B cell (primary cell): ENCODE measurements at regions not wholly inside any gene's neighbourhood (a gene's known extent, or its start where the extent isn't known, plus 50 kb on each side); places are given as distances from the start of the nearest gene placed in this dataset.

Experiments
- ATAC-seq: fragments of 200-7000 bp; cut with Tn5 transposase; one replicate; pipeline ENCODE4 v1.10.0; 2021; ENCODE audit warnings: low read depth, mild to moderate bottlenecking, moderate number of reproducible peaks, moderate library complexity
- CTCF ChIA-PET: fragments of 350-600 bp; sonication (Branson Sonifier 250); formaldehyde crosslinking; loops from one replicate; lab custom pipeline; 2021; ENCODE audit warnings: antibody characterized with exemption, inconsistent platforms; lab: Charles Lee
- POLR2A ChIA-PET: fragments of 350-600 bp; sonication (Branson Sonifier 250); formaldehyde crosslinking; loops from one replicate; lab custom pipeline; 2021; ENCODE audit warnings: antibody characterized with exemption; lab: Charles Lee
- DNase-seq: peaks from one replicate; pipeline ENCODE4 v3.0.0; 2013
- H2AFZ ChIP-seq: 2 replicates; pipeline ENCODE4 v1.6.1; 2012; ENCODE audit warnings: mild to moderate bottlenecking, low read depth, low read length; ENCODE audit not compliant: insufficient read depth, poor library complexity, severe bottlenecking
- H3K27ac ChIP-seq, 2 donors: 1 replicate in 1 of 2; 2 replicates in 1 of 2; pipeline ENCODE4 v1.5.1; 2012 to 2013; ENCODE audit warnings: low read length in 2 of 2, mild to moderate bottlenecking in 2 of 2, moderate library complexity in 1 of 2
- H3K27me3 ChIP-seq, 4 experiments: fragments of 200-600 bp in 1 of 4; sonication (generic) in 1 of 4; replicated peaks in 1 of 4; 1 replicate in 2 of 4; 2 replicates in 2 of 4; pipeline versions ENCODE4 v1.6.1 to v1.7.0; 2013 to 2016; ENCODE audit warnings: low read length in 3 of 4, mild to moderate bottlenecking in 2 of 4, mixed read lengths in 1 of 4, moderate library complexity in 1 of 4; ENCODE audit not compliant: insufficient read depth in 4 of 4, control insufficient read depth in 3 of 4; ENCODE audit errors: control extremely low read depth in 1 of 4
- H3K36me3 ChIP-seq, 2 experiments: replicated peaks in 1 of 2; 1 replicate in 1 of 2; 2 replicates in 1 of 2; pipeline versions ENCODE4 v1.6.1 to v1.7.1; 2013; ENCODE audit warnings: low read length in 1 of 2; ENCODE audit not compliant: insufficient read depth in 2 of 2, control insufficient read depth in 1 of 2; ENCODE audit errors: control extremely low read depth in 1 of 2, extremely low read depth in 1 of 2
- H3K4me1 ChIP-seq, 2 donors: fragments of 200-600 bp in 1 of 2; sonication (generic) in 1 of 2; 1 replicate in 1 of 2; 2 replicates in 1 of 2; pipeline versions ENCODE4 v1.5.1 to v1.6.1; 2013 to 2017; ENCODE audit warnings: low read length in 2 of 2; ENCODE audit not compliant: control insufficient read depth in 2 of 2, insufficient read depth in 2 of 2
- H3K4me2 ChIP-seq: replicated peaks from 2 replicates; pipeline ENCODE3; 2012; ENCODE audit warnings: mild to moderate bottlenecking, low read depth, low read length; ENCODE audit not compliant: poor library complexity, severe bottlenecking
- H3K4me3 ChIP-seq, 5 experiments: fragments of 200-600 bp in 1 of 5; sonication (generic) in 1 of 5; 1 replicate in 3 of 5; 2 replicates in 2 of 5; pipeline versions ENCODE4 v1.5.1 to v1.7.0; 2011 to 2016; ENCODE audit warnings: low read length in 4 of 5, mild to moderate bottlenecking in 4 of 5, low read depth in 2 of 5, control low read depth in 1 of 5, moderate library complexity in 1 of 5; ENCODE audit not compliant: insufficient read depth in 1 of 5; ENCODE audit errors: control extremely low read depth in 1 of 5, extremely low read depth in 1 of 5
- H3K79me2 ChIP-seq: fragments of 200-600 bp; sonication (generic); one replicate; pipeline ENCODE4 v1.6.0; 2016; ENCODE audit warnings: low read length; ENCODE audit not compliant: control insufficient read depth, insufficient read depth
- H3K9ac ChIP-seq: fragments of 200-600 bp; sonication (generic); 2 replicates; pipeline ENCODE4 v1.6.1; 2017; ENCODE audit warnings: mild to moderate bottlenecking, low read length, moderate library complexity
- H3K9me3 ChIP-seq, 3 donors: one replicate each; pipeline versions ENCODE4 v1.6.1 to v1.7.1; 2013; ENCODE audit warnings: low read length in 2 of 3; ENCODE audit not compliant: control insufficient read depth in 2 of 3, insufficient read depth in 1 of 3; ENCODE audit errors: control extremely low read depth in 1 of 3
- H4K20me1 ChIP-seq: 2 replicates; pipeline ENCODE4 v1.6.0; 2012; ENCODE audit warnings: mild to moderate bottlenecking, low read length; ENCODE audit not compliant: insufficient read depth, control insufficient read depth, poor library complexity, severe bottlenecking
- H3K27ac Mint-ChIP-seq: one replicate; pipeline ENCODE4 v1.8.0; 2021; ENCODE audit warnings: mixed read lengths
- H3K27me3 Mint-ChIP-seq: one replicate; pipeline ENCODE4 v1.8.0; 2021; ENCODE audit warnings: mixed read lengths
- H3K4me1 Mint-ChIP-seq: one replicate; pipeline ENCODE4 v1.8.0; 2021; ENCODE audit warnings: mixed read lengths
- H3K4me3 Mint-ChIP-seq: one replicate; pipeline ENCODE4 v1.8.0; 2021; ENCODE audit warnings: mixed read lengths
- H3K9me3 Mint-ChIP-seq: one replicate; pipeline ENCODE4 v1.8.0; 2022; ENCODE audit warnings: mixed read lengths; ENCODE audit not compliant: insufficient read depth
- CTCF ChIP-seq: fragments of 200-600 bp; IDR thresholded peaks from one replicate; pipeline ENCODE4 v1.8.0; 2022; ENCODE audit warnings: antibody characterized with exemption, mild to moderate bottlenecking
- EZH2 ChIP-seq: IDR thresholded peaks from 2 replicates; pipeline ENCODE4 v1.6.1; 2012; ENCODE audit warnings: borderline replicate concordance, low read depth, mild to moderate bottlenecking, moderate library complexity, low read length; ENCODE audit not compliant: insufficient read depth, poor library complexity, severe bottlenecking
- WGBS: methylation state at CpG from one replicate; pipeline ENCODE4 v1.1.5; 2013; ENCODE audit warnings: missing lambda C conversion rate; ENCODE audit not compliant: insufficient coverage; 5-methylcytosine and 5-hydroxymethylcytosine counted together
- intact Hi-C: fragments of 100-400 bp; cut with micrococcal nuclease; formaldehyde crosslinking; loops from one replicate; pipeline ENCODE4 v1.10.0; 2022

- TF ChIP-seq CTCF (no peak), EZH2 (no peak)
- no peak overlapping the region for H3K9ac ChIP-seq
- no peak for ATAC-seq
These were observed 201.8 kb upstream of the ZNF385D start for GRCh38 chr3:21952856-21953255.

GRCh38 chr3:21954709-21955108 is 203.7 kb upstream of the ZNF385D start:
- no peak overlapping the region for H3K4me3 ChIP-seq
- H3K4me1 ChIP-seq, result no peaks in the 10 kb centered on the region
- H2AFZ ChIP-seq, result no peak overlapping the region
- no peaks in the 10 kb centered on the region for H3K9me3 ChIP-seq
- Mint-ChIP-seq H3K27ac (no peak overlapping the region), H3K4me1 (no peaks in the 10 kb centered on the region), H3K27me3 (no peaks in the 10 kb centered on the region), H3K9me3 (no peaks in the 10 kb centered on the region), H3K4me3 (no peak overlapping the region)
- no peaks in the 10 kb centered on the region for H4K20me1 ChIP-seq
- H3K27ac ChIP-seq, result no peak overlapping the region
- CTCF ChIA-PET, result no interaction called here
- no peaks in the 10 kb centered on the region for H3K79me2 ChIP-seq
- H3K4me2 ChIP-seq, result no peak overlapping the region
- no peak for DNase-seq
- H3K9ac ChIP-seq, result no peak overlapping the region
- POLR2A ChIA-PET, result no interaction called here
- intact Hi-C loops, result no loop called here
- H3K27me3 ChIP-seq, result no peaks in the 10 kb centered on the region
- WGBS, result 50% methylated on average over 1 of the region's 2 CpGs
- no peak for ATAC-seq
- TF ChIP-seq EZH2 (no peak), CTCF (no peak)
- no peaks in the 10 kb centered on the region for H3K36me3 ChIP-seq

More at GRCh38 chr3:21952856-21953255, 201.8 kb upstream of the ZNF385D start:
- H3K27ac Mint-ChIP-seq, result no peak overlapping the region
- H3K4me3 Mint-ChIP-seq, result no peak overlapping the region
- Histone ChIP-seq H4K20me1 (no peaks in the 10 kb centered on the region), H3K4me2 (no peak overlapping the region), H3K27ac (no peak overlapping the region), H2AFZ (no peak overlapping the region), H3K9me3 (no peaks in the 10 kb centered on the region), H3K36me3 (no peaks in the 10 kb centered on the region), H3K4me3 (no peak overlapping the region), H3K4me1 (no peaks in the 10 kb centered on the region), H3K79me2 (no peaks in the 10 kb centered on the region), H3K27me3 (no peaks in the 10 kb centered on the region)
- WGBS, result 81% methylated on average over 3 of the region's 3 CpGs
- no peaks in the 10 kb centered on the region for H3K4me1 Mint-ChIP-seq
- no peak for DNase-seq
- H3K9me3 Mint-ChIP-seq, result no peaks in the 10 kb centered on the region
- intact Hi-C loops, result no loop called here
- no peaks in the 10 kb centered on the region for H3K27me3 Mint-ChIP-seq
- POLR2A ChIA-PET, result no interaction called here
- CTCF ChIA-PET, result no interaction called here
